Keratinocyte (primary cell): ENCODE measurements at regions not wholly inside any gene's neighbourhood (a gene's known extent, or its start where the extent isn't known, plus 50 kb on each side); places are given as distances from the start of the nearest gene placed in this dataset.

Source experiments
- DNase-seq: peaks from one replicate; pipeline ENCODE4 v3.0.0-alpha.2; 2011; ENCODE audit warnings: low read depth, missing footprints, low spot score
- FAIRE-seq: peaks from 2 replicates; lab custom pipeline; 2011; peaks lifted over from hg19 to GRCh38; lab: Jason Lieb, UNC
- H2AFZ ChIP-seq: 2 replicates; pipeline ENCODE4 v1.6.0; 2012; ENCODE audit warnings: low read length, control low read depth, inconsistent platforms; ENCODE audit not compliant: control insufficient read depth
- H3K27ac ChIP-seq: 2 replicates; pipeline ENCODE4 v1.5.1; 2011; ENCODE audit warnings: low read length; ENCODE audit not compliant: control insufficient read depth, insufficient read depth
- H3K27me3 ChIP-seq: 3 replicates; pipeline ENCODE4 v1.6.0; 2011; ENCODE audit warnings: low read length; ENCODE audit not compliant: control insufficient read depth, insufficient read depth; ENCODE audit errors: extremely low read depth
- H3K36me3 ChIP-seq, 2 experiments: 2 replicates in 1 of 2; 3 replicates in 1 of 2; pipeline ENCODE4 v1.5.1; 2011; ENCODE audit warnings: low read length in 2 of 2, mild to moderate bottlenecking in 1 of 2; ENCODE audit not compliant: control insufficient read depth in 2 of 2, insufficient read depth in 2 of 2; ENCODE audit errors: extremely low read depth in 1 of 2
- H3K4me1 ChIP-seq: 3 replicates; pipeline ENCODE4 v1.5.1; 2011; ENCODE audit warnings: low read length; ENCODE audit not compliant: control insufficient read depth, insufficient read depth; ENCODE audit errors: extremely low read depth
- H3K4me2 ChIP-seq: 3 replicates; pipeline ENCODE4 v1.6.0; 2011; ENCODE audit warnings: low read depth, low read length; ENCODE audit not compliant: control insufficient read depth, insufficient read depth; ENCODE audit errors: extremely low read depth
- H3K4me3 ChIP-seq, 3 experiments: fragments of 200-600 bp in 1 of 3; sonication (generic) in 1 of 3; 2 replicates in 2 of 3; 3 replicates in 1 of 3; pipeline ENCODE4 v1.5.1; 2011 to 2016; ENCODE audit warnings: low read length in 3 of 3, mild to moderate bottlenecking in 3 of 3, control low read depth in 2 of 3, inconsistent platforms in 1 of 3, low read depth in 1 of 3, mixed read lengths in 1 of 3, mixed run types in 1 of 3, moderate library complexity in 1 of 3; ENCODE audit not compliant: control insufficient read depth in 2 of 3, insufficient read depth in 2 of 3; ENCODE audit errors: extremely low read depth in 1 of 3
- H3K79me2 ChIP-seq: 2 replicates; pipeline ENCODE4 v1.6.0; 2012; ENCODE audit warnings: low read length; ENCODE audit not compliant: control insufficient read depth, insufficient read depth
- H3K9ac ChIP-seq: 3 replicates; pipeline ENCODE4 v1.6.0; 2011; ENCODE audit warnings: low read length; ENCODE audit not compliant: control insufficient read depth, insufficient read depth; ENCODE audit errors: extremely low read depth
- H3K9me1 ChIP-seq: 3 replicates; pipeline ENCODE4 v1.6.0; 2011; ENCODE audit warnings: low read length; ENCODE audit not compliant: control insufficient read depth, insufficient read depth; ENCODE audit errors: extremely low read depth
- H3K9me3 ChIP-seq: 2 replicates; pipeline ENCODE4 v1.5.1; 2012; ENCODE audit warnings: low read depth, low read length; ENCODE audit not compliant: control insufficient read depth
- H4K20me1 ChIP-seq: 3 replicates; pipeline ENCODE4 v1.6.0; 2011; ENCODE audit warnings: low read length; ENCODE audit not compliant: control insufficient read depth, insufficient read depth; ENCODE audit errors: extremely low read depth
- EZH2 ChIP-seq: IDR thresholded peaks from one replicate; pipeline ENCODE4 v1.6.1; 2012; ENCODE audit warnings: inconsistent platforms, mild to moderate bottlenecking, low read length, moderate library complexity
- dilution Hi-C: fragments of 300-500 bp; cut with MboI; formaldehyde crosslinking; loops from one replicate; pipeline ENCODE4 v1.7.0; 2020; ENCODE audit warnings: low sequenced_read_pairs; ENCODE audit not compliant: extremely low pct_ligation_motif_present
- TF ChIP-seq, protein P1 (sequence below), 3 experiments: IDR thresholded peaks in 1 of 3; conservative IDR thresholded peaks in 1 of 3; optimal IDR thresholded peaks in 1 of 3; 2 replicates in 2 of 3; 3 replicates in 1 of 3; pipeline versions ENCODE3 to v1.5.1; 2011; ENCODE audit warnings: low read length in 3 of 3, mild to moderate bottlenecking in 3 of 3, moderate library complexity in 2 of 3, control low read depth in 1 of 3, inconsistent platforms in 1 of 3; ENCODE audit not compliant: insufficient read depth in 2 of 3; ENCODE audit errors: extremely low read depth in 1 of 3

DNA sequence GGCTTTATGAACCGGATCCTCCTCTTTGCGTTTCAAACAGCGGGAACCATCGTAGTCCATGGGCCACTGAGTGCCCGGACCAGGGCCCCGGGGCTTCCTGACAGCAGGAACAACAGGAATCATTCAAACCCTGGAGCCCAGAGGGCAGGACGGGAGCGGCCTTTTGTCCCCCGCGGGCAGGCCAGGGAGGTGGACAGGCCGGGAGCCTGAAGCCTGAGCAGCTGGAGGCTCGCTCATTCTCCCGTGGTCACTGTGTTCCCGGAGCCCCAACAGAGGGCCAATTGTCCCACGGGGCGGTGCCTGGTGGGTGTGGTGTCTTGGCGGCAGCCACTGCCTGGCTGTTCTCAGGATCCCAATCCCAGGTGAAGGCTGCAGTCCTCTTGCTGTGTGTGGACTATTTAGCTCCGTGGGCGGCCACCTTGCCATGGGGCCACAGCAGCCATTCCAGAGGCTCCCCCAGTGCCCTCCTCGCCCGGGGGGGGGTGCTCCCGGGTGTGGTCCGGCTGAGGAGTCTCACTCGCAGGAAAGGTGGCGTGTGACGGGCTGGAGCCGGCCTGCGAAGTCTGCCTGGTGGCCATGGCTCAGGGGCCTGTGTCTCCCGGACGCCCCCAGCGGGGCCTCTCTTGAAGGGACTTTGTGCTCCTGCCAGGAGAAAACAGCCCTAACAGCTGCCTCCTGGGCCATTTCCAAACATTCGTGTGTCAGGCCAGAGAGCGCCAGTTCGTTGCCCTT, 77.2 kb upstream of the BHLHE23 start:
- DNase-seq: no peak
- H3K9ac ChIP-seq: no peak overlapping the region
- H4K20me1 ChIP-seq: no peaks in the 10 kb centered on the region
- no peaks in the 10 kb centered on the region for H3K9me3 ChIP-seq
- no peaks in the 10 kb centered on the region for H3K79me2 ChIP-seq
- TF ChIP-seq, protein P1, sequence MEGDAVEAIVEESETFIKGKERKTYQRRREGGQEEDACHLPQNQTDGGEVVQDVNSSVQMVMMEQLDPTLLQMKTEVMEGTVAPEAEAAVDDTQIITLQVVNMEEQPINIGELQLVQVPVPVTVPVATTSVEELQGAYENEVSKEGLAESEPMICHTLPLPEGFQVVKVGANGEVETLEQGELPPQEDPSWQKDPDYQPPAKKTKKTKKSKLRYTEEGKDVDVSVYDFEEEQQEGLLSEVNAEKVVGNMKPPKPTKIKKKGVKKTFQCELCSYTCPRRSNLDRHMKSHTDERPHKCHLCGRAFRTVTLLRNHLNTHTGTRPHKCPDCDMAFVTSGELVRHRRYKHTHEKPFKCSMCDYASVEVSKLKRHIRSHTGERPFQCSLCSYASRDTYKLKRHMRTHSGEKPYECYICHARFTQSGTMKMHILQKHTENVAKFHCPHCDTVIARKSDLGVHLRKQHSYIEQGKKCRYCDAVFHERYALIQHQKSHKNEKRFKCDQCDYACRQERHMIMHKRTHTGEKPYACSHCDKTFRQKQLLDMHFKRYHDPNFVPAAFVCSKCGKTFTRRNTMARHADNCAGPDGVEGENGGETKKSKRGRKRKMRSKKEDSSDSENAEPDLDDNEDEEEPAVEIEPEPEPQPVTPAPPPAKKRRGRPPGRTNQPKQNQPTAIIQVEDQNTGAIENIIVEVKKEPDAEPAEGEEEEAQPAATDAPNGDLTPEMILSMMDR (optimal IDR thresholded peaks at IDR 0.05 in 1 of 3, IDR thresholded peaks at IDR 0.05 in 1 of 3, conservative IDR thresholded peaks at IDR 0.05 in 1 of 3; ENCODE audit: extremely low read depth in 1 of 3, insufficient read depth in 2 of 3, low read length in 3 of 3): no peak
- no peak for TF ChIP-seq EZH2
- H3K27ac ChIP-seq: no peak overlapping the region
- H3K9me1 ChIP-seq: no peaks in the 10 kb centered on the region
- no peak overlapping the region for H2AFZ ChIP-seq
- no peak overlapping the region for H3K4me2 ChIP-seq
- FAIRE-seq: no peak
- H3K27me3 ChIP-seq: peaks cover 9% of the 10 kb centered on the region
- H3K36me3 ChIP-seq: no peaks in the 10 kb centered on the region
- dilution Hi-C loops: no loop called here
- no peaks in the 10 kb centered on the region for H3K4me1 ChIP-seq
- H3K4me3 ChIP-seq: no peak overlapping the region

DNA sequence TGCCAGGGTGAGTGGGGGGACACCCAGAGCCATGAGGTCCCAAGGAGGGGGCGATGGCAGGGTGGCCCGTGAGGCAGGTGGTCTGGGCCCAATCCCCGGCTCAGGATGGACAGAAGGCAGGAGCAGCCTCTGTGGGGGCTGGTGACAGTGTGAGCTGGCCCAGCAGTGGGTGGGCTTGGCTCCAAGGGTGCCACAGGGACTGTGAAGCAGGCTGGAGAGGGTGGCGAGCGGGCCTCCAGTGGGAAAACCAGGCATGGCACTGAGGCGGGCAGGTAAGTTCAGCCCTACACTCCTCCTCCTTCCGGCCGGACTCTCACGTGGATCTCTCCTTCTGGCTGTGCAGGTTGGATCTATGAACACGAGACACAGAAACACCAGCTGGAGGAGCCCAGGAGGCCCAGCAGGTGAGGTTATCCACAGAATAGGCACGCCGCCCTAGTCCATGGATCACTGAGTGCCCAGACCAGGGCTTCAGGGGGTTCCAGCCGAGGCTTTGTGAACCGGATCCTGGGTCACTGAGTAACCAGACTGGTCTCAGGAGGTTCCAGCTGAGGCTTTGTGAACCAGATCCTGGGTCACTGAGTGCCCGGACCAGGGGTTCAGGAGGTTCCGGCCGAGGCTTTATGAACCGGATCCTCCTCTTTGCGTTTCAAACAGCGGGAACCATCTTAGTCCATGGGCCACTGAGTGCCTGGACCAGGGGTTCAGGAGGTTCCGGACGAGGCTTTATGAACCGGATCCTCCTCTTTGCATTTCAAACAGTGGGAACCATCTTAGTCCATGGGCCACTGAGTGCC, 76.4 kb upstream of the BHLHE23 start:
- DNase-seq (no peak), FAIRE-seq (no peak)
- Histone ChIP-seq H3K9ac (no peak overlapping the region), H3K9me1 (no peaks in the 10 kb centered on the region), H3K4me2 (no peak overlapping the region), H3K4me1 (no peaks in the 10 kb centered on the region), H4K20me1 (no peaks in the 10 kb centered on the region), H3K27me3 (peaks cover 9% of the 10 kb centered on the region), H3K36me3 (no peaks in the 10 kb centered on the region), H2AFZ (no peak overlapping the region), H3K9me3 (no peaks in the 10 kb centered on the region), H3K27ac (no peak overlapping the region), H3K4me3 (no peak overlapping the region), H3K79me2 (no peaks in the 10 kb centered on the region)
- no peak for TF ChIP-seq EZH2
- TF ChIP-seq, protein P1 (optimal IDR thresholded peaks at IDR 0.05 in 1 of 3, IDR thresholded peaks at IDR 0.05 in 1 of 3, conservative IDR thresholded peaks at IDR 0.05 in 1 of 3; ENCODE audit: extremely low read depth in 1 of 3, insufficient read depth in 2 of 3, low read length in 3 of 3): no peak
- dilution Hi-C loops: no loop called here
